DMS 273 treated with DMSO at 0.1 percent for 48 hours (cell line): ENCODE measurements at regions not wholly inside any gene's neighbourhood (a gene's known extent, or its start where the extent isn't known, plus 50 kb on each side); places are given as distances from the start of the nearest gene placed in this dataset.

Experiments
- DNase-seq: peaks from one replicate; lab custom pipeline; 2025; lab: John Stamatoyannopoulos, UW

DNA sequence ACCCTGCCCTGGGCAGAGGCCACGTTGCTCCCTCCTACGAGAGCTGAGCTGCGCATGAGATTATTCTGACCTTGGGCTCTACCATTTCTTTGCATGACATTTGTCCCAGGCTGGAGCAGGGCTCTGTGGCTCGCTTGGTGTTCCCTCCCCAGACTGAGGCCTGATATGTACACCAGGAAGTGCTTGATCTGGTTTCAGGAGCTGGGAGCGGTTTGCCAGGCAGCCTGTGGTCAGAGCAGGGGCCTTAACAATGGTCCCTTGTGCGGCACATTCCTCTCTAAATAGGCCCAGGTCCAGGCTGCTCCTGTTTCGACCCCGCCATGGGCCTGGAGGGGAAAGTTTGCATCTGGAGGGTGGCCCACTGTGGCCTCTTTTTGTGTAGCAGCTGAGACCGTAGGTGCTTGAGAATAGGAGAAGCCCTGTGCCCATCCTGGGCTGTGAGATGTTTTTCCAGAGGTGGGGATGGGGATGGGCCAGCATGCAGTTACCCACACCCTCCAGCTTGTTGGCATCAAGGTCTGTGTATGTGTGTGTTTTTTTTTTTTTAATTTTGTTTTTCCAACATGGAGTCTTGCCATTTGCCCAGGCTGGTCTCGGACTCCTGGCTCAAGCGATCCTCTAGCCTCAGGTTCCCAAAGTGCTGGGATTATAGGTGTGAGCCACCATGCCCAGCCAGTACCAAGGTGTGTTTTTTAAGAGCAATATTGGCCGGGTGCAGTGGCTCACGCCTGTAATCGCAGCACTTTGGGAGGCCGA, 253.9 kb downstream of the SEC14L1 start:
- DNase-seq = no peak

DNA sequence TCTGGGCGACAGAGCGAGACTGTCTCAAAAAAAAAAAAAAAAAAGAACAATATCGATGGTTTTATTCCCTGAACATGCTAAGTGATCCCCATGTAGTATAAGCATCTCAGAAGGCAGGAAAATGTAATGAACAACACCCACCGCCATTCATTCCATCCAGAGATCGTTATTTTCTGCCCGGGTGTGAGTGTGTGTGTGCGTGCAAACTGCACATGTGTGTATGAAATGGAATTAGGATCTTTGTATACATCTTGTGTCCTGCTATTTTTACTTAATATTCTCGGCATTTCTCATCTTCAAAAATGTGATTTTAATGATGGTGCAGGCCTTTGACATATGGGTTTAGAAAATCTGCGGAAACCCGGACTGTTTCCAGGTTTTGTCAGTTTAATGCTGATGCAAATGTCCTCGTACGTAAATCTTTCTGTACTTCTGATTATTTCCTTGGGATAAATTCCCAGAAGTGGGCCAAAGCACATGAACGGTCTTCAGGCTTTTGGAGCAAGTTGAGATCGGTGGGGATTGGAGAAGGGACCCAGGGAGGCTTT, 254.8 kb downstream of the SEC14L1 start:
- DNase-seq = no peak

DNA sequence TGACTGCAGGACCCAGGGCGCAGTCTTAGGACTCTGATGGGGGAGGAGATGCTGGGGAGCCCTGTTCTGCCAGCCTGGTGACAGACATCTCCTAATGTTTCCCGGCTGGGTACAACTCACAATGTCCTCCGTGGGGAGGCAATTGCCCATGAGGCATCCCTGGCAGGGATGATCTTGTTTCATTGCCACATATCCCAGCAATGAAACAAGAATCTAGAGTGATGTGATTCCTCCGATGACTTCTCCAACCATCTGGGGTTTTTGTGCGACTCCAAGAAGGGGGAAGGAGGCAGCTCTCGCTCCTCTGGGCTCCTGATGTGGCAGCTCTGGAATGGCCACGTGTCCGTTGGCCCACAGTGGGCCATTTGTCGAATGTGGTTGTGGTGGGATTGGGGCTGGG, 255.8 kb downstream of the SEC14L1 start:
- no peak for DNase-seq

DNA sequence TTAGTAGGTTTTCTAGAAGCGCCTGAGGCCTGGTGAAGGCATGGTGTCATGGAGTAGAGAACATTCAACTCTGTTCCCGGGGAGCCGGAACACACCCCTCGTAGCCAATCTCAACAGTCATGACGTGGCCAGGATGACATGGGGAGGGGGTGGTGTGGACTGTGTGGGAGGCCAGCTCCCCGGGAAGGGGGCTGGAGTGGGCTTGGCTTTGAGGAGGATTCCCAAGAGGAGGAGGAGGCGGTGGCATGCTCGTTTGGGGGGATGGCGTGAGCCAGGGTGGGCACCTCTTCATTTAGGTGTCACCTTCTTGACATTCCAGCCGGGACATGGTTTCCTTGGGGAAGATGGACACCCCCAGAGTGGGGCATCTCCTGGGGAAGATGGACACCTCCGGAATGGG, 257.5 kb downstream of the SEC14L1 start:
- DNase-seq = no peak

DNA sequence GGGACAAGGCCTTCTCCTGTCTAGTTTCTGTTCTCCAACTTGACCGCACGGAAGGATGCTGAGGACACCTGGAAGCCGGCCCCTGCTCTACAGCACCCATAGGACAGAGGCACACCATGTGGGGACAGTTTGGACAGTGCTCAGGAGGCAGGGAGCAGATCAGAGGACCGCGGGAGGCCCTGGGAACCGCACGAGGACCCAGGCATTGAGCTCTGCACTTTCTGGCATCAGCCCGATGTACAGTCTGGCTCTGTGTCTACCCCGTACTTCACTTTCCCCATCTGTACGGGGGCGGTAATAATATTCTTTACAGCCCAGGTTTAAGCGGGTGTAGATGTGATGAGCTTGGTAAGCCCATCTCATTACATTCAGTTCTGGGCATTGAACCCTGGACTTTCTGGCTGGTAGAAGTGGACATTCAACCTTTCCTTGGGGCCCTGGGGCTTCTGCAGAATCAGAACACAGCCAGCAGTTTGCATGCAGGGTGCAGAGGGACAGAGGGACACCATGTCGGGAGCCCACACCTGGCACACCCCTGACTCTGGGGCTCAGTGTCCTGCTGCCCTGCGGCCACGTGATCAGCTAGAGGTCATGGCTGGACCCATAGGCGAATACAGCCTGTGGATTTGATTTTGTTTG, 258.7 kb downstream of the SEC14L1 start:
- no peak for DNase-seq

DNA sequence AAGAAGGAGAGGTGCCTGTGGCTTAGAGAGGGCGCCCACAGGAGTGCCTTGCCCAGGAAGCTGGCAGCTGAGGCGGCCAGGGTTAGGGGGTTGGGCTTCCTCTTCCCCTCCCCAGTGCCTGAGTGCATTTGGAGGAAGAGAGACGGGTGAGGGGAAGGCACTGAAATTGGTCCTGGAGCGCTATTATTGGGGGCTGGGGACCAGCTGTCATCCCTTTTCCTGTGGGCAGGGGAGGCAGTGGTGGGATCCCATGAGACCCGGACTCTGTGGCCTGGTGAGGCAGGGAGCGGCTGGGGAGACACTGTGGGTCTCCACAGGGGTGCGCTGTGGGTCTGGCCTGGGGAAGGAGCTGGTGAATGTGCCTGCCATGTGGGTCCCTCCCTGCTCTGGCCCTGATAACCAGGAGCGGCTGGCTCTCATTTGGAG, 259.7 kb downstream of the SEC14L1 start:
- peak; percentile 50 for DNase-seq

DNA sequence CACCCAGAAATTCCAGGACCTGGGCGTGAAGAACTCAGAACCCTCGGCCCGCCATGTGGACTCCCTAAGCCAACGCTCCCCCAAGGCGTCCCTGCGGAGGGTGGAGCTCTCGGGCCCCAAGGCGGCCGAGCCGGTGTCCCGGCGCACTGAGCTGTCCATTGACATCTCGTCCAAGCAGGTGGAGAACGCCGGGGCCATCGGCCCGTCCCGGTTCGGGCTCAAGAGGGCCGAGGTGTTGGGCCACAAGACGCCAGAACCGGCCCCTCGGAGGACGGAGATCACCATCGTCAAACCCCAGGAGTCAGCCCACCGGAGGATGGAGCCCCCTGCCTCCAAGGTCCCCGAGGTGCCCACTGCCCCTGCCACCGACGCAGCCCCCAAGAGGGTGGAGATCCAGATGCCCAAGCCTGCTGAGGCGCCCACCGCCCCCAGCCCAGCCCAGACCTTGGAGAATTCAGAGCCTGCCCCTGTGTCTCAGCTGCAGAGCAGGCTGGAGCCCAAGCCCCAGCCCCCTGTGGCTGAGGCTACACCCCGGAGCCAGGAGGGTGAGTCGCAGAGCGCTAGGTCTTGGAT, 261.5 kb downstream of the SEC14L1 start:
- no peak for DNase-seq

DNA sequence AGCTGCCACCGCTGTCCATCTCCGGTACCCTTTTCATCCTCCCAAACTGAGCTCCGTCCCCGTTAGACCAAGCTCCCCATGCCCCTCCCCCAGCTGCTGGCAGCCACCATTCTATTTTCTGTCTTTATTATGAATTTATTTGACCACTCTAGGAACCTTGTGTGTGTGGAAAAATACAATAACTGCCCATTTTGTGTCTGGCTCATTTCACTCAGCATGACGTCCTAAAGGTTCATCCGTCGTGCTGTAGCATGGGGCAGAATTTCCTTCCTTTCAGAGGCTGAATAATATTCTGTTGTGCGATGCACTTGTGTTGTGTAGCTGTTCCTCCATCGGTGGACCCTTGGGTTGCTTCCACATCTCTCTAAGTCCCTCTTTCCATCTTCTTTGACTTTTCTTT, 263.1 kb downstream of the SEC14L1 start:
- no peak for DNase-seq

DNA sequence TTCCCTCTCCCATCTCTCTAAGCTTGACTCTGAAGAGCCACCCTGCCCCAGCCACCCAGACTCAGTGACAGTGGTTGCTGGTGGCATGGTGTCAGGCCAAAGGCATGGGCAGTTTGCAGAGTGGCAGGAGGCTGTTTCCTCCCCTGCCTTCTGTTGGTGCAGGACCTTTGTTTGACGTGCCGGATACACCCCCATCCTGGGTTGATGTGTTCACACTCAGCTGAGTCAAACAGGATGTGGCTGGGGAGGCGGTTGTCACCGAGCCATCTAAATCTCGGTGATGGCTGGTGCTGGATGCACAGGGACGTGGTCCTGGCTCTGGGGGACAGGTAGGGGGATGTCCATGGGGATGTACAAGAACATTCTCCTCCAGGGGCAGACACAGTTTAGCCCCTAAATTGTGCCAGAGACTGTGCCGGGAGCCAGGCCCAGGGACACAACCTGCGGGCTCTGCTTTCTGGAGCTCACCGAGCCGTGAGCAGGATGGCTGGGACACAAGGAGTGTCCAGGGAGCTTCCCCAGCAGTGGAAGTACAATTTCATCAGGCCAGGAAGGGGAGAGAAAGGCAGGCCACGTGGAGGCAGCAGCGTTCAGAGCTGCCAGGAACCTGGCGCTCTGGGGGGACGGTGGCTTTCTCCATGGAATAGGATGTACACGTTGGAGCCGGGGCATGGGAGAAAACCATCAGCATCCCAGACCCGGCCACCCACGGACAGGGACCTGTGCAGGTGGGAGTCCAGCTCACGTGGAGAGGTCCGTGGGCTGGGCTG, 264.2 kb downstream of the SEC14L1 start:
- no peak for DNase-seq

DNA sequence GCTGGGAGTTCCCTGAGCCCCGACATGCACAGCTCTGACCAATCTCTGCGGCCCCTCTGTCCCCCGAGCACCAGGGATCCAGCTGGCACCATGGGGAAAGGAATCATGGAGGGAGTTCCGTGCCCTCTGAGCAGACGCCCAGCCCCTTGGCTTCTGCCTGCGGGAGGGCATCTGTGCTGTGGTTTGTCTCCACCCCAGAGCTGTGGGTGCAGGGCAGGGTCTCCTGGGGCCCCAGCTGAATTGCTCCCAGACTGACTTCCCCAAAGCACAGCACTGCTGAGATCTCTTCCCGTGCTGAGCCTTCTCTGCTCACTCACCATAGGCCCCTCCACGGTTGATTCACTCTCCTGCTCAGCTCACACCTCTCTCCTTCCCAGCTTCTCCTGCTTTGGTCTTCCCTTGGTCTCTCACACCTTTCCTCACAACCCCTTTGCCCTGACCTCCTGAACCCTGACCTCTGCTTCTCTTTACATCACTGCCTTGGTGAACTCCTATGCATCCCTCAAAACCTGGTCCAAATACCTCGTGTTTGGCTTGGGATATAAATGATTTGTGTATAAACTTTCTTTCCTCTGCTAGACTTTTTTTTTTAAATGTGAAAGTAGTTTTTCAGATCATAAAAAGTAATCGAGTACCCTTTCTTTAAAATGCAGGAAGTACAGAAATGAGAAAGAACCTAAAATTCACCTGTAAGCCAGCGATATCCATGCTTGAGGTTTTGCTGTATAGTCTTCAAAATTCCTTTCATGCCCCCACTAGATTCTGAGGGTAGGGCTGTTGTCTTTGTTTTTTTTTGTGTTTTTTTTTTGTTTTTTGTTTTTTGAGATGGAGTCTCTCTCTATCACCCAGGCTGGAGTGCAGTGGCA, 265.3 kb downstream of the SEC14L1 start:
- no peak for DNase-seq

DNA sequence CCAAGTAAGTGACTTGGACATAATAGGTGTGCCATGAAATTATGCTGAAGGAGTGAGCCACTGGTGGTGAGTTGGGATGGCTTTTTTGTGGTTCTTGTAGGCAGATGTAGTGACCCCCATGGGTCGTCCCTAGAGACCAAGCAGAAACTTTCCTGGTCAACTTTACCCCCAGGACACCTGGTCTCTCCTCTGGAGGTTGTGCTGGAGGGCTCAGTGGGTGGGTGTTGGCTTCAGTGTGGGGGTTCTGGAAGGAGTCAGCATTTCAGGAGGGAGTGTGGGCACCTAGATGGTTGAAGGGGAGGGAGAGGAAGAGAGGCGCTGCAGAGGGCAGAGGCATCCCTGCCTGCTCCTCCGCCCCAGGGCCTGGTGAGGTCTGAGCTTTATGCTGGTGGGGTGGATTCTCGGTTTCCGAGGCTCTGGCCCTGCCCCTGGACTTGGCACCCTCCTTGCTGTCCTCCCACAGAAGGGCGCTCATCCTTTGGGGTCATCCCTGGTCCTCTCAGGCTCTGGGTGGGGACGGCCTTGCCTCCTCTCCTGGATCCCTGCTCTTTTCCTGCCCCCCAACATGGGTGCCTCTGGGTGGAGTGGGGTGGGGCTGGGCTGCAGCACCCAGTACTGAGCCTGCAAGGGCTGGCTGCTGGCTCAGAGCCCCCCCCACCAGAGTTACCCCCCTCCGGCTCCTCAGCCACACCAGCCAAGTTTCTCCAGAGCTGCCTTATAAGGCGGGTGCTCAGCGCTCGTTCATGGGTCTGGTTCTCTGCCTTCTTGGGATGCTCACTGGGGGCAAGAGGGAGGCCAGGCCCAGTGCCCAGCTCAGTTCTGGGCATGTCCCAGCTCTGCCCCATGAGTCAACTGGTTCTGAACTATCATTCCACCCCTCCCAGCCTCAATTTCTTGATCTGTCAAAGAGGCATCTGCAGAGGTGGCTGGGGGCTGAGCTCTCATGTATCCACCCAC, 266.8 kb downstream of the SEC14L1 start:
- DNase-seq = no peak

DNA sequence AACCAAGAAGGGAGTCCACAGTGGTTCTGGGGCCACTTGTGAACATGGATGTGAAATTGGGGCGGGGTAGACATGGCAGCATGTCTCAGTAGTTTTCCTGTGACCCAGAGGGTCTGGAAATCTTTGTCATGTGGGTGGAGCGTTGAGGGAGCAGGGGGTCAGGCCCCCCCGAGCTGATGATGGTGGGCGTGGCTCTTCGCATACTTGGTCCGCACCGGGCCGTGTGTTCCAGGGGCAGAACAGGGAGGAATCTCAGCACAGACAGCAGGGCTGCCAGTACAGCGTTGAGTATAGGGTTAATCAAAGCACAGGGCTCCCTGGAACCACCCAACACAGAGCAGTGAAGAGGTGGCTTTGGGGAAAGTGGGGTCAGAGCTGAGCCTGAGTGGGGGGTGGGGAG, 267.5 kb downstream of the SEC14L1 start:
- DNase-seq = no peak

DNA sequence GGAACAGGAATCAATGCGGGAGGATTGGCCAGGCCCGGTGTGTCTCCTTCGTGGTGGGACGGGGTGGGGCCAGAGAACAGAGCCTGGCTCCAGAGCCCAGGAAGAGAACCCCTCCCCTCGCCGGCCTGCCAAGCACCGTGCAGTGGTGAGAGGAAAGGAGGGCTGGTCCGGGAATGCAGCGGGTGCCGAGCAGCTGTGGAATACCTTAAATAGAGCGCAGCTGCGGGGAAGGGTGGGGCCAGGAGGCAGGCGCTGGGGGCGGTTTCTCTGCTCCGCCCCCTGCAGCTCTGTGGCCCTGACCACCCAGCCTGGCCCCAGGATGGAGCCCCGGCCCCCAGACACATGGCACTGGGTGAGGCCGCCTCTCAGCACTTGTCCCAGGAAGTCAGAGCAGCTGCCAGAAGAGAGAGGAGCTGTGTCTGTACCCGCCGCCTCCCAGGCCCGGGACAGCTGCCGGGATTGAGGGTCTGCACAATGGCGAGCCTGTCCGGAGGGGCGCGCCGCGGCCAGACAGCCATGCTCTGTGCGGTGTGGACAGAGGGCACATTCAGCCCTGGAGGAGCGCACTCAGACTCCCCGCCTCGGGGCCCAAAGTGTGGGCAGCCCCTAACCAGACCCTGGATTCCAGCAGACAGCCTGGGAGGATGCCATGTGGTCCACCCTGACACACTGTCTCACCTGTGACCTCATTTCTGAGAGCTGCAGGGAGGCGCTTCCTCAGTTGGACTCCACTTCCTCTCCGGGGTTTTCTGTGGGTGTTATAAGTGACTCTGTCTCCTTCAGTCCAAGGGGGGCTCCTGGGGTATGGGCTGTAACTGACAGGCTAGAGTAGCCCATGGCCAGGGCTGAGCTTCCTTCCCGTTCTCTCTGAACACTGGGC, 268.8 kb downstream of the SEC14L1 start:
- DNase-seq = no peak

DNA sequence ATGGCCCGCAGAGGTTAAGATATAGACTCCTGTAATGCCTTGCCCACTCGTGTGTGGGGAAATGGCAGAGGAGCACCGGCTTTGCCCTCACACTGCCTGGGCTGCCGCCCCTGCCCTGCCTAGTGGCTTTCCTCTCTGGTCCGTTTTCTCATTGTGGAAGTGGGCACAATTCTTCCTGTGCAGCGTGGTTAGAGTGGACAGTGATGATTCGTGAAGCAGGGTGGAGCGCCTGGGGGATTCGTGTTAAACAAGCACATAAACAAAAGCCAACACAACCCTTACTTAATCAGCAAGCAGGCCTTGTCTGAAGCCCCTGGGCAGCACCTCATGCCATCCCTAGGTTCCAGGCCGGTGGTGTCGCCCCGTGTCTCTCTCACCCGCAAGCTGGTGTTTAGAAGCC, 269.7 kb downstream of the SEC14L1 start:
- no peak for DNase-seq

DNA sequence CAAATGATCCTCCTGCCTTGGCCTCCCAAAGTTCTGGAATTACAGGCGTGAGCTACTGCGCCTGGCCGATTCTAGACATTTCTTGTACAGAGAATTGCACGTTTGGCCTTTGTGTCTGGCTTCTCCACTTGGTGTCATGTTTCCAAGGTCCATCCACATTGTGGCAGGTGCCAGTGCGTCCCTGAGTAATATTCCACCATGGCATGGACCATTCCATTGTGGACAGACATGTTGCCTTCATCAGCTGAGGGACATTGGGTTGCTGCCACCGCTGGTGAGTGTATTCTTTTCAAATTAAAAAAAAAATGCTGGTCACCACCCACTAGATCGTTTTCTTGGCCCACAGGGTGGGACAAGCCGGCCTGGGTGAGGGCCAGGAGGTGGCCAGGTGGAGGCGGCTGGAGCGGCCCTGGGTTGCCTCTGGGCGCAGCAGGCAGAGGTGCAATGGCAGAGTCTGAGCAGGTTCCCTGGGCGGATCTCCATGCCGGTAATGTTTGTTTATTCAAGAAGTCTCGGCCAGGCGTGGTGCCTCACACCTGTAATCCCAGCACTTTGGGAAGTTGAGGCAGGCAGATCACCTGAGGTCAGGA, 274.1 kb downstream of the SEC14L1 start:
- no peak for DNase-seq

DNA sequence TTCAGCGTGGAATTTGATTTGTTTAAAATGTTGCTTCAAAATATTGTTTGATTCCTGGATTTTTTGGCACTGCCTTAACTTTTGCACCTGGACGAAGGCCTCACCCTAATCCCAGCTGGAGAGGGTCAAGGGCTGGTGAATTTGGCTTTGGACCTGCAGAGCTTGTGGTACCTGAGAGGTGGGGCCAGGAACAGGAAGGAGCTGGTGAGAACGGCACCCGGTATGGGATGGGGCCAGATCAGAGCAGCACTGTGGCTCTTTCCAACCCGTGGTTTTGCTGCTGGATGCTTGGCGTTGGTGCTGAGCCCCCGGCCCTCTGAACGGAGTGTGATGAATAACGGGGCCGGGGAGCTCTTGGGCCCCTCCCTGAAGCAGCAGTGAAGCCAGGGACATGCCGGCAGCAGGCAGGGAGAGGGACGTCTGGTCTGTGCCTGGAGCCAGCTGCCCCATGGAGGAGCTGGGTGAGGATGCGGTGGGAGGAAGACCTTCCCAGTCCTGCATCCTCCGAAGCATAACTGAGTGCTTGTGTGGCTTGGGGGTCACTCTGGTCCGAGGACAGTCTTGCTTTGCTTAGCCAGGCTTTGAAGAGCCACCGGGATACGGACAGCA, 275.4 kb downstream of the SEC14L1 start:
- DNase-seq = no peak

DNA sequence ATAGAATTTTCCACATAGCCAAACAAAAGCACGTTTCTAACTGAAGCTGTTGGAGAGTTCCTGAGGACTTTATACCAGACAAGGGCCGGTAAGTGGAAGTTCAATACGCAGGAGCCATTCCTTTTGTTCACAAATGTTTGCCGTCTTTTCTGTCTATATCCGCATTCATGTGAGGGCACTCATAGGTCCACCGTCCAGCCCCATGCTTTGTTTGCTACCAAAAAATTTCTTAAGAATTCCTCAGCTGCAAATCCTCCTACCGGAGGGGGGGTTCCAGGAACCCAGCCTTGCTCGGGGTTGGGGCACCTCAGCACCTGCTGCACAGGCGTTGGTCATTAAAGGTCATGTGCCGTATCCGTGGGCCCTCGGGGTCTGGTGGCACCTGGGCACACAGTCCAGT, 276.8 kb downstream of the SEC14L1 start:
- DNase-seq = no peak

DNA sequence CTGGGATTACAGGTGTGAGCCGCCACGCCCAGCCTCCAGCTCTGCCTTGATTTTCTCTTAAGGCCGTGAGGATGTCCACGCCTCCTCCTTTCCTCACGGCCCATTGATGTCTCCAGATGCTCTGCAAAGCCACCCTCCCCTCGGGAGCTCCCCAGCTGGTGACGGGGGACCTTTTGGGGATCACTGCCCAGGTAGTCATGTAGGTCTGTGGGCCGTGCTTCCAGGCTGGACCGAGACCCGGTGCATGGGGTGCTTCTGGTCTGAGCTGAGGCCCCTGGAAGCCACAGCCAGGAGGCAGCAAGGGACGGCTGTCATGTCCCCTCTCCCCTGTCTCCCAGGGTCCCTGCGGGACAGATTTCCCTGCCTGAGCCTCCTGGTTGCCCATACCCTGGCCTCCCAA, 277.8 kb downstream of the SEC14L1 start:
- no peak for DNase-seq
